NCI-H146 treated with DMSO at 0.1 percent for 48 hours (cell line): ENCODE measurements at regions not wholly inside any gene's neighbourhood (a gene's known extent, or its start where the extent isn't known, plus 50 kb on each side); places are given as distances from the start of the nearest gene placed in this dataset.

Source experiments
- DNase-seq: peaks from one replicate; lab custom pipeline; 2025; ENCODE audit not compliant: unreplicated experiment; lab: John Stamatoyannopoulos, UW

- DNase-seq: no peak
Measured at GRCh38 chr14:95387826-95388445, 68.2 kb upstream of the CLMN start.

- no peak for DNase-seq
Measured at GRCh38 chr14:95386536-95387095, 66.9 kb upstream of the CLMN start.

- no peak for DNase-seq
Measured at GRCh38 chr14:95385701-95386100, 66.0 kb upstream of the CLMN start.

GRCh38 chr14:95382747-95383146 lies 63.0 kb upstream of the CLMN start:
- DNase-seq: no peak

GRCh38 chr14:95381726-95382125 lies 62.0 kb upstream of the CLMN start:
- DNase-seq: no peak

- DNase-seq: no peak
Measured at GRCh38 chr14:95380350-95381042, 60.8 kb upstream of the CLMN start.

GRCh38 chr14:95379634-95380033 lies 59.9 kb upstream of the CLMN start:
- DNase-seq: no peak

GRCh38 chr14:95375539-95376109 lies 55.9 kb upstream of the CLMN start:
- no peak for DNase-seq

- DNase-seq: no peak
Measured at GRCh38 chr14:95374239-95374997, 54.7 kb upstream of the CLMN start.

GRCh38 chr14:95370076-95370475 lies 50.4 kb upstream of the CLMN start:
- DNase-seq: no peak
